GM13977 (cell line): ENCODE measurements at regions not wholly inside any gene's neighbourhood (a gene's known extent, or its start where the extent isn't known, plus 50 kb on each side); places are given as distances from the start of the nearest gene placed in this dataset.
"Not testable (repeated sequence)": the region's sequence is repeated elsewhere in the genome, so short reads cannot be mapped to it uniquely, and the experiment has no call there.

Experiments
- DNase-seq: peaks from one replicate; pipeline ENCODE4 v3.0.0; 2012; ENCODE audit warnings: low spot score
- CTCF ChIP-seq: IDR thresholded peaks from 2 replicates; pipeline ENCODE4 v1.5.1; 2012; ENCODE audit warnings: mild to moderate bottlenecking, control low read depth; ENCODE audit not compliant: insufficient read depth; ENCODE audit errors: extremely low read depth, missing control alignments
- in situ Hi-C: fragments of 300-500 bp; cut with MboI; formaldehyde crosslinking; loops from one replicate; pipeline ENCODE4 v1.12.0; 2022; ENCODE audit warnings: low sequenced_read_pairs, low pct_unique_long_range_greater_than_20kb, mixed read lengths, inconsistent platforms; ENCODE audit not compliant: unreplicated experiment

GRCh38 chr9:79430619-79431018 is 141.1 kb upstream of the TLE4 start:
- TF ChIP-seq CTCF: no peak
- in situ Hi-C loops: no loop called here
- DNase-seq: no peak

GRCh38 chr9:79431019-79431679 is 140.6 kb upstream of the TLE4 start:
- no peak for TF ChIP-seq CTCF
- in situ Hi-C loops: no loop called here
- no peak for DNase-seq

GRCh38 chr9:79432485-79432884 is 139.3 kb upstream of the TLE4 start:
- in situ Hi-C loops: no loop called here
- no peak for TF ChIP-seq CTCF
- DNase-seq: no peak

GRCh38 chr9:79433703-79434102 is 138.1 kb upstream of the TLE4 start:
- TF ChIP-seq CTCF: no peak
- no peak for DNase-seq
- in situ Hi-C loops: no loop called here

- DNase-seq: not testable (repeated sequence)
These were observed 132.5 kb upstream of the TLE4 start for GRCh38 chr9:79439221-79439620.

GRCh38 chr9:79446523-79447307 is 125.0 kb upstream of the TLE4 start:
- no peak for TF ChIP-seq CTCF
- in situ Hi-C loops: no loop called here
- DNase-seq: no peak

More at GRCh38 chr9:79439221-79439620, 132.5 kb upstream of the TLE4 start:
- in situ Hi-C loops: not testable (repeated sequence)

GRCh38 chr9:79447308-79447605 is 124.5 kb upstream of the TLE4 start:
- in situ Hi-C loops: no loop called here
- no peak for DNase-seq

More at GRCh38 chr9:79447308-79447605, 124.5 kb upstream of the TLE4 start:
- no peak for TF ChIP-seq CTCF
